D721Med (cell line): ENCODE measurements at regions not wholly inside any gene's neighbourhood (a gene's known extent, or its start where the extent isn't known, plus 50 kb on each side); places are given as distances from the start of the nearest gene placed in this dataset.
A peak's percentile ranks its signal among the peaks of the same experiment; 100 is the strongest.

Experiments used
- DNase-seq: peaks from one replicate; pipeline ENCODE4 v3.0.0; 2011; ENCODE audit warnings: low spot score; ENCODE audit not compliant: insufficient read length
- FAIRE-seq: peaks from 2 replicates; lab custom pipeline; 2011; peaks lifted over from hg19 to GRCh38; lab: Jason Lieb, UNC
- CTCF ChIP-seq: IDR thresholded peaks from 2 replicates; pipeline ENCODE4 v1.5.1; 2012; ENCODE audit warnings: mild to moderate bottlenecking, control low read depth; ENCODE audit not compliant: insufficient read depth; ENCODE audit errors: missing control alignments

- DNase-seq (no peak), FAIRE-seq (no peak)
- no peak for TF ChIP-seq CTCF
Measured at GRCh38 chr12:66863276-66863675, 184.4 kb upstream of the GRIP1 start.

GRCh38 chr12:66877925-66878324, 199.0 kb upstream of the GRIP1 start:
- no peak for TF ChIP-seq CTCF
- FAIRE-seq = no peak
- DNase-seq = no peak

GRCh38 chr12:66879409-66879808, 200.5 kb upstream of the GRIP1 start:
- no peak for DNase-seq
- no peak for FAIRE-seq
- no peak for TF ChIP-seq CTCF

GRCh38 chr12:66881386-66881785, 202.5 kb upstream of the GRIP1 start:
- FAIRE-seq = no peak
- TF ChIP-seq CTCF = no peak
- DNase-seq = no peak

- TF ChIP-seq CTCF = no peak
- FAIRE-seq = peak; percentile 58
- DNase-seq = no peak
Measured at GRCh38 chr12:66884091-66884490, 205.2 kb upstream of the GRIP1 start.

GRCh38 chr12:66885115-66885875, 206.4 kb upstream of the GRIP1 start:
- no peak for TF ChIP-seq CTCF
- FAIRE-seq (no peak), DNase-seq (no peak)

- DNase-seq = no peak
- TF ChIP-seq CTCF = no peak
- no peak for FAIRE-seq
Measured at GRCh38 chr12:66896797-66897196, 217.9 kb upstream of the GRIP1 start.
